Naive thymus-derived CD4-positive, alpha-beta T cell (primary cell): ENCODE measurements at regions not wholly inside any gene's neighbourhood (a gene's known extent, or its start where the extent isn't known, plus 50 kb on each side); places are given as distances from the start of the nearest gene placed in this dataset.
"Not testable (repeated sequence)": the region's sequence is repeated elsewhere in the genome, so short reads cannot be mapped to it uniquely, and the experiment has no call there.

Experiments used
- ATAC-seq: fragments of 150-1000 bp; cut with Tn5 transposase; 2 replicates; pipeline ENCODE4 v1.10.0; 2021; ENCODE audit warnings: mild to moderate bottlenecking, moderate library complexity
- CTCF ChIA-PET: fragments of 350-600 bp; sonication (Branson Sonifier 250); formaldehyde crosslinking; loops from one replicate; lab custom pipeline; 2021; ENCODE audit warnings: antibody characterized with exemption; lab: Charles Lee
- POLR2A ChIA-PET: fragments of 350-600 bp; sonication (Branson Sonifier 250); formaldehyde crosslinking; loops from one replicate; lab custom pipeline; 2021; ENCODE audit warnings: antibody characterized with exemption, inconsistent platforms; lab: Charles Lee
- DNase-seq, 9 donors: peaks; one replicate each; pipeline versions ENCODE4 v3.0.0 to v3.0.0-alpha.2; 2020 to 2022; ENCODE audit warnings: mixed read lengths in 1 of 9
- H3K27ac ChIP-seq: one replicate; pipeline ENCODE4 v1.7.0; 2013; ENCODE audit warnings: mild to moderate bottlenecking, low read depth, low read length, moderate library complexity
- H3K27me3 ChIP-seq, 2 donors: one replicate each; pipeline ENCODE4 v1.7.0; 2013; ENCODE audit warnings: low read length in 2 of 2, mild to moderate bottlenecking in 2 of 2, moderate library complexity in 2 of 2; ENCODE audit not compliant: control insufficient read depth in 2 of 2, insufficient read depth in 2 of 2
- H3K36me3 ChIP-seq, 3 experiments: 1 replicate in 2 of 3; 2 replicates in 1 of 3; pipeline ENCODE4 v1.7.0; 2013; ENCODE audit warnings: low read length in 3 of 3, mild to moderate bottlenecking in 3 of 3, moderate library complexity in 1 of 3; ENCODE audit not compliant: insufficient read depth in 3 of 3, control insufficient read depth in 2 of 3
- H3K4me1 ChIP-seq, 2 donors: one replicate each; pipeline ENCODE4 v1.7.0; 2013; ENCODE audit warnings: low read length in 2 of 2, mild to moderate bottlenecking in 2 of 2, moderate library complexity in 1 of 2; ENCODE audit not compliant: control insufficient read depth in 2 of 2, insufficient read depth in 2 of 2
- H3K4me3 ChIP-seq: 2 replicates; pipeline ENCODE4 v1.7.0; 2013; ENCODE audit warnings: mild to moderate bottlenecking, low read length
- H3K9me3 ChIP-seq, 3 experiments: 1 replicate in 2 of 3; 2 replicates in 1 of 3; pipeline ENCODE4 v1.7.0; 2013; ENCODE audit warnings: low read length in 3 of 3; ENCODE audit not compliant: control insufficient read depth in 2 of 3
- H3K27ac Mint-ChIP-seq, 9 donors: one replicate each; pipeline ENCODE4 v1.8.0; 2020 to 2022; ENCODE audit warnings: mixed read lengths in 9 of 9, mild to moderate bottlenecking in 8 of 9, moderate library complexity in 5 of 9, inconsistent platforms in 2 of 9
- H3K27me3 Mint-ChIP-seq, 5 donors: one replicate each; pipeline ENCODE4 v1.8.0; 2021 to 2022; ENCODE audit warnings: mixed read lengths in 5 of 5, mild to moderate bottlenecking in 1 of 5
- H3K36me3 Mint-ChIP-seq, 5 donors: one replicate each; pipeline ENCODE4 v1.8.0; 2020 to 2022; ENCODE audit warnings: mixed read lengths in 5 of 5, mild to moderate bottlenecking in 3 of 5, inconsistent platforms in 1 of 5
- H3K4me1 Mint-ChIP-seq, 7 donors: one replicate each; pipeline ENCODE4 v1.8.0; 2020 to 2022; ENCODE audit warnings: mixed read lengths in 7 of 7, mild to moderate bottlenecking in 3 of 7, inconsistent platforms in 1 of 7
- H3K4me3 Mint-ChIP-seq, 10 donors: one replicate each; pipeline ENCODE4 v1.8.0; 2020 to 2022; ENCODE audit warnings: mild to moderate bottlenecking in 10 of 10, mixed read lengths in 10 of 10, moderate library complexity in 6 of 10, inconsistent platforms in 2 of 10
- H3K9me3 Mint-ChIP-seq, 11 donors: one replicate each; pipeline ENCODE4 v1.8.0; 2020 to 2022; ENCODE audit warnings: mixed read lengths in 11 of 11, mild to moderate bottlenecking in 4 of 11, inconsistent platforms in 1 of 11, moderate library complexity in 1 of 11
- intact Hi-C, 2 donors: fragments of 100-400 bp; cut with micrococcal nuclease; formaldehyde crosslinking; loops; one replicate each; pipeline ENCODE4 v1.15.1; 2023

- intact Hi-C loops: no loop called here
- H3K27me3 Mint-ChIP-seq: peaks cover 0 to 19% (median 14%) of the 10 kb centered on the region in 5 donors
- no peak overlapping the region for H3K4me3 Mint-ChIP-seq
- H3K27ac Mint-ChIP-seq: no peak overlapping the region
- Histone ChIP-seq H3K4me1 (no peaks in the 10 kb centered on the region), H3K36me3 (no peaks in the 10 kb centered on the region), H3K4me3 (no peak overlapping the region), H3K27ac (no peak overlapping the region), H3K27me3 (no peaks in the 10 kb centered on the region), H3K9me3 (no peaks in the 10 kb centered on the region)
- no peak for ATAC-seq
- POLR2A ChIA-PET: no interaction called here
- DNase-seq: no peak
- peaks cover 0 to 6% (median 0%) of the 10 kb centered on the region in 11 donors for H3K9me3 Mint-ChIP-seq
- H3K36me3 Mint-ChIP-seq: no peaks in the 10 kb centered on the region
- CTCF ChIA-PET: no interaction called here
- H3K4me1 Mint-ChIP-seq: no peaks in the 10 kb centered on the region
Measured at GRCh38 chr1:4486408-4487120, 167.8 kb upstream of the AJAP1 start.

DNA sequence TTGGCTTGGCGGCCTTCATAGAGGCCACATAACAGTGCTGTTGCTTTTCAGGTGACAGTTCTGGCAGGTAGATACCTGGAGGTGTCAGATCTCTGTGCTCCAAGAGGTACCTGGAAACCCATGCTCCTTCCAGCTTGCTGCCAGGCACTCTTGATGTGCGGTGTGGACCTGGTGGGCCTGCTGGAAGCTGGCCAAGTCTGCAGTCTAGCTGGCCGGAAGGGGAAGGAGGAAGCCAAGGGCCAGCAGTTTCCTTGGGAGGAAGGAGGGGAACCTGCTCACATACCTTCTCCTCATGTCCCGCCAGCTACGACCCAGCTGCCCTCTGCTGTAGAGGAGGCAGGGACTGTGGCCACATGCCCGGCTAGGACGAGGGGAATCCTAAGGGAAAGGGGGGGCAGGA, 166.4 kb upstream of the AJAP1 start:
- H3K27me3 ChIP-seq: no peaks in the 10 kb centered on the region
- POLR2A ChIA-PET: no interaction called here
- H3K9me3 Mint-ChIP-seq: peaks cover 0 to 6% (median 0%) of the 10 kb centered on the region in 11 donors
- no peaks in the 10 kb centered on the region for H3K4me1 Mint-ChIP-seq
- H3K9me3 ChIP-seq: no peaks in the 10 kb centered on the region
- DNase-seq: no peak
- no peak overlapping the region for H3K27ac Mint-ChIP-seq
- H3K36me3 ChIP-seq: no peaks in the 10 kb centered on the region
- no peak for ATAC-seq
- no peak overlapping the region for H3K4me3 Mint-ChIP-seq
- H3K36me3 Mint-ChIP-seq: no peaks in the 10 kb centered on the region
- no peak overlapping the region for H3K27ac ChIP-seq
- H3K4me3 ChIP-seq: no peak overlapping the region
- peaks cover 0 to 25% (median 16%) of the 10 kb centered on the region in 5 donors for H3K27me3 Mint-ChIP-seq
- CTCF ChIA-PET: no interaction called here
- intact Hi-C loops: no loop called here
- H3K4me1 ChIP-seq: no peaks in the 10 kb centered on the region

DNA sequence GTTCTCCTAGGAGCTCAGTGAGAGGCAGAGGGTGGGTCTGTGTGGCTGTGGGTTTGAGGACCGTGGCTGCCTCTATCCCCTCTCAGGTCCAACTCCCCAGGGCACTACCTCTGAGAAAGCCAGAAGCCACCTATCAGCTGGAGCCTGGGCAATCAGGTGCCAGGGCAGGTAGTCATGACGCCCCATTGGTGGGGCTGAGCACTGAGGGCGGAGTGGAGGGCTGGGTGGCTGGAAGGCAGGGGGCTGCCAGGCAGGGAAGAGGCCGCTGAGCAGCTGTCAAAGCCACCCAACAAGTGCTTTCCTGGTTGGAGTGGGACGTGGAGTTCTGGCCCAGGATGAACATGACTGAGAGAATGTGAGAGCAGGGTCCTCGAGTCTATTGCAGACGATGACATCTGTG, 164.9 kb upstream of the AJAP1 start:
- intact Hi-C loops: no loop called here

DNA sequence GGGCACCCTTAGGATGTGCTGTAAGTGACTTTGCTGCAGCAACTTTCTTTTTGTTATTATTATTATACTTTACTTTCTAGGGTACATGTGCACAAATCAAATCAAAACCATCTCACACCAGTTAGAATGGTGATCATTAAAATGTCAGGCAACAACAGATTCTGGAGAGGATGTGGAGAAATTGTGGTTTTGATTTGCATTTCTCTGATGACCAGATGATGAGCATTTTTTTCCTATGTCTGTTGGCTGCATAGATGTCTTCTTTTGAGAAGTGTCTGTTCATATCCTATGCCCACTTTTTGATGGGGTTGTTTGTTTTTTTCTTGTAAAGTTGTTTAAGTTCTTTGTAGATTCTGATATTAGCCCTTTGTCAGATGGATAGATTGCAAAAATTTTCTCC, 164.4 kb upstream of the AJAP1 start:
- intact Hi-C loops, H3K27ac ChIP-seq, H3K27ac Mint-ChIP-seq, H3K27me3 ChIP-seq, CTCF ChIA-PET, DNase-seq, H3K4me3 ChIP-seq, POLR2A ChIA-PET, H3K9me3 Mint-ChIP-seq, H3K4me1 ChIP-seq, H3K9me3 ChIP-seq, H3K36me3 ChIP-seq, H3K36me3 Mint-ChIP-seq, ATAC-seq, H3K4me1 Mint-ChIP-seq, H3K4me3 Mint-ChIP-seq: not testable (repeated sequence)
- H3K27me3 Mint-ChIP-seq: peaks cover 0 to 34% (median 23%) of the 10 kb centered on the region in 5 donors

More for the DNA sequence above, 164.9 kb upstream of the AJAP1 start:
- Histone ChIP-seq H3K4me3 (no peak overlapping the region), H3K9me3 (no peaks in the 10 kb centered on the region), H3K36me3 (no peaks in the 10 kb centered on the region), H3K4me1 (no peaks in the 10 kb centered on the region), H3K27ac (no peak overlapping the region), H3K27me3 (no peaks in the 10 kb centered on the region)
- Mint-ChIP-seq H3K4me1 (no peaks in the 10 kb centered on the region), H3K27me3 (peaks cover 0 to 34% (median 23%) of the 10 kb centered on the region in 5 donors), H3K27ac (no peak overlapping the region), H3K4me3 (no peak overlapping the region), H3K36me3 (no peaks in the 10 kb centered on the region), H3K9me3 (peaks cover 0 to 6% (median 0%) of the 10 kb centered on the region in 11 donors)
- ATAC-seq: no peak
- no peak for DNase-seq
- ChIA-PET POLR2A (no interaction called here), CTCF (no interaction called here)

GRCh38 chr1:4494027-4494426, 160.4 kb upstream of the AJAP1 start:
- ChIA-PET POLR2A (no interaction called here), CTCF (no interaction called here)
- Mint-ChIP-seq H3K4me1 (no peaks in the 10 kb centered on the region), H3K27me3 (peaks cover 0 to 30% (median 23%) of the 10 kb centered on the region in 5 donors), H3K9me3 (peaks cover 0 to 6% (median 0%) of the 10 kb centered on the region in 11 donors), H3K36me3 (no peaks in the 10 kb centered on the region), H3K27ac (no peak overlapping the region), H3K4me3 (no peak overlapping the region)
- ATAC-seq (no peak), DNase-seq (no peak)
- Histone ChIP-seq H3K9me3 (no peaks in the 10 kb centered on the region), H3K27me3 (no peaks in the 10 kb centered on the region), H3K36me3 (no peaks in the 10 kb centered on the region), H3K27ac (no peak overlapping the region), H3K4me3 (no peak overlapping the region), H3K4me1 (no peaks in the 10 kb centered on the region)
- intact Hi-C loops: no loop called here

GRCh38 chr1:4494558-4494957, 159.9 kb upstream of the AJAP1 start:
- Mint-ChIP-seq H3K36me3 (no peaks in the 10 kb centered on the region), H3K9me3 (peaks cover 0 to 6% (median under 1%) of the 10 kb centered on the region in 11 donors), H3K27ac (no peak overlapping the region), H3K27me3 (peaks cover 0 to 30% (median 21%) of the 10 kb centered on the region in 5 donors), H3K4me1 (no peaks in the 10 kb centered on the region), H3K4me3 (no peak overlapping the region)
- H3K27ac ChIP-seq: no peak overlapping the region
- intact Hi-C loops: no loop called here
- no peak for DNase-seq
- H3K9me3 ChIP-seq: no peaks in the 10 kb centered on the region
- POLR2A ChIA-PET: no interaction called here
- CTCF ChIA-PET: no interaction called here
- no peak for ATAC-seq
- H3K36me3 ChIP-seq: no peaks in the 10 kb centered on the region
- no peaks in the 10 kb centered on the region for H3K27me3 ChIP-seq
- no peak overlapping the region for H3K4me3 ChIP-seq
- H3K4me1 ChIP-seq: no peaks in the 10 kb centered on the region

DNA sequence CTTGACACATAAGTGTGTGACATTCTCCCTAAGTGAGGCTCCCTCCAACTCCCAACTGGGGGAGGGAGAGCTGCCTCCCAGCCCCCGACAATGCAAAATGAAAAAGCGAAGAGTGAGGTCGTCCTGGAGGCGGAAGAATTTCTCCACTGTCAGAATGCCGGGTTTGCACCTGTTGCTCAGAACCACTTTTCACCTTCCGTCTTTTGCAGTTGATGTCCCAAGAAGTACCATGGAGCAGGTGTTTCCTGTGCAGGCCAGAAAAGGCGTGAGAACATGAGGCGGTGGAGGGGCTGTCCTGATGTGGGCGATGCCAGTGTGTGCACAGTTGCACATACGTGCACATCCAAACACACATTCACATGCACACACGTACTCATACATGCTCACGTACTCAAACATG, 158.6 kb upstream of the AJAP1 start:
- CTCF ChIA-PET: no interaction called here
- DNase-seq: no peak
- no peak overlapping the region for H3K27ac ChIP-seq
- no peaks in the 10 kb centered on the region for H3K9me3 ChIP-seq
- Mint-ChIP-seq H3K36me3 (no peaks in the 10 kb centered on the region), H3K27ac (no peak overlapping the region), H3K4me3 (no peak overlapping the region), H3K4me1 (no peaks in the 10 kb centered on the region), H3K27me3 (peaks cover 0 to 30% (median 16%) of the 10 kb centered on the region in 5 donors), H3K9me3 (peaks cover 0 to 6% (median 1%) of the 10 kb centered on the region in 11 donors)
- intact Hi-C loops: no loop called here
- ATAC-seq: no peak
- H3K36me3 ChIP-seq: no peaks in the 10 kb centered on the region
- no peaks in the 10 kb centered on the region for H3K4me1 ChIP-seq
- no peaks in the 10 kb centered on the region for H3K27me3 ChIP-seq
- H3K4me3 ChIP-seq: no peak overlapping the region
- POLR2A ChIA-PET: no interaction called here
